GM04503 (cell line): ENCODE measurements at regions not wholly inside any gene's neighbourhood (a gene's known extent, or its start where the extent isn't known, plus 50 kb on each side); places are given as distances from the start of the nearest gene placed in this dataset.
"Not testable (repeated sequence)": the region's sequence is repeated elsewhere in the genome, so short reads cannot be mapped to it uniquely, and the experiment has no call there.

Source experiments
- DNase-seq: peaks from one replicate; pipeline ENCODE4 v3.0.0-alpha.2; 2012; ENCODE audit warnings: low read depth

- no peak for DNase-seq
Observed at GRCh38 chr15:35695003-35695402, 149.0 kb upstream of the DPH6 start.

DNA sequence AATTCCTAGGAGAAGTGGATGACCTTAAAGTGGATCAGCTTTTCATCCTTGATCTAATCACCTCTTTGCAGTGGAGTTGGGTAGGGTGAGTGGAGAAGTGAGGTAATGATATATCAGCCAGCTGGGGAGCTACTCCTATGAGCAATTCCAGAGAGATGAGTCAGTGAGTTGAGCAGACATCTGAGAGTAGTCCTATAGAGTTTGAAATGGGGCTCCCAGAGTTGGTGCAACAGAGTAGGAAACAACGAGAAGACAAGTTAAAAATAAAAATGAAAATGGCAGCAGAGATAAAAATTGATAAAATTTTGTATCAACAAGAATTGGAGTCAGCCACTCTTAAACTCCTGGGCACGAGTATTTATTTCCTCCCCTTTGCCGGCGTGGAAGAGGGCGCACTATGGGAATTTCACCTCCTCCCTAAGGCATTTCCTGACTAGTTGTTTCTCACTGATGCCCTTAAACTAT, 150.8 kb upstream of the DPH6 start:
- DNase-seq, result no peak

DNA sequence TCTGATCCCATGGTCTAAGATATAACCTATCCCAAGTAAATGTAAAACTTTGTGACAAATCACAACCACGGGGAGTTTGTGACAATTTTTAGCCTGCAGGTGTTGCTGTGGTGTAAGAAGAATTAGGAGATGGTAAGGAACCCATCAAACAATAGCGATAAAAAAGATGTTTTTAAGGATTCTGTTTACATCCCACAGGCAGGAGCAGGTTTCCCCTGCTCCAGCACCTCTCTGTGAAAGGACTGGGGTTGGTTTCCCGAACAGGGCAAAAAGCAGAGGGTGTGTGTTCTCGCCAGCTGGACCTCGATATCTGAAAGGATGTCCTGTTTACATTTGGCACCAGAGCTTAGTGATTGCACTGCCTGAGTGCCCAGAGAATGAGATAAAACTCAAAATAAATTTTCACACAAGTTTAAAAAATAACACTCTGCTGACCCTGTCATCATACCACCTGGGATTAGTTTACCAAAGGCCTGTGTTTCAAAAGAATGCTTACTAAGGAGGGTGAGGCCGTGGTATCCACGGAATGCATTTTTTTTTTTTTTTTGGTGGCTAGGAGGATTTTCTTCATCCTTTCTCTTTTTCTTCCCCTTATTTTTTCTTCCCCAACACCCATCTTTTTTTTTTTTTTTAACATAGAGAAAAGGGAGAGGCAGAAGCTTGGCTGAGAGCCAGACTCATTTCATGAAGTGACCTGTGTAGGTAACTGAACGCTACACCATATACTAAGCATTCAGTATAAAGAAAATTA, 151.8 kb upstream of the DPH6 start:
- no peak for DNase-seq

GRCh38 chr15:35698331-35698730, 152.4 kb upstream of the DPH6 start:
- DNase-seq, result no peak

DNA sequence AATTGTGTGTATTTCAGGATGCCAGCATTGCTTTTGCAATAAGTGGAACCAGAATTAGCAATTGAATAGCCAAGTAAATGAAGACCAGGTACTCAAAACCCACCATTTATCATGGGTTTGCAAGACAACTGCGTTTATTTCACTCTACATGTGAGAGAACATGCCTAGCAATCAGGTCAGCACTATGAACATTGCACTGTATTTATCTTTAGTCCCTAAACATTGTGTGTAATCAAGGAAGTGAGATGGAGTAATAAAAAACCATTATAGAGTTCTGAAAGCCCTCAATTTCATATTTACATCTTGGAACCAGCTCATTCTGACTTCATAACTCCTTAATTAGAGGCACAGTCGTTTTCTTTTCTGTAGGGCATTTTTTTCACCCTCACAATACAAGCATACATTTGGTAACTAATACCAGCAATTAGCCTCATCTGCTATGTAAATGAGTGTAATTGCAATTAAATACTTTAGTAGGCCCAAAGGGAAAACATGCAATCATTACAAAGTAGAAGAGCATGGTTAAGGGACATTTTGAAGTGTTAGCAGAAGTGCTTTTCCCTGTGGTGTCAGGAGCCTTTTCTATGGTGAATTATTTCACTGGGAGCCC, 153.1 kb upstream of the DPH6 start:
- no peak for DNase-seq

DNA sequence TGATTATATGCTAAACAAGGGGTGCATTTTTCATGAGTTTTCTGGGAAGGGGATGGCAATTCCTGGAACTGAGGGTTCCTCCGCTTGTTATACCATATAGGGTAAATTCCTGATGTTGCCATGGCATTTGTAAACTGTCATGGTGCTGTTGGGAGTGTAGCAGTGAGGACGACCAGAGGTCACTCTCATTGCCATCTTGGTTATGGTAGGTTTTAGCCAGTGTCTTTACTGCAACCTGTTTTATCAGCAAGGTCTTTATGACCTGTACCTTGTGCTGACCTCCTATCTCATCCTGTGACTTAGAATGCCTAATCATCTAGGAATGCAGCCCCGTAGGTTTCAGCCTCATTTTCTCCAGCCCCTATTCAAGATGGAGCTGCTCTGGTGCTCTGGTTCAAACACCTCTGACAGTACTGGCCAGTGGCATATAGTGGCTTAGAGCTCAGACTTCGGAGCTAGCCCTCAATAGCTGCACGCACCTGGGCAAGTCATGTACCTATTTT, 154.2 kb upstream of the DPH6 start:
- not testable (repeated sequence) for DNase-seq

GRCh38 chr15:35701402-35702046, 155.6 kb upstream of the DPH6 start:
- no peak for DNase-seq

- no peak for DNase-seq
Observed at GRCh38 chr15:35702946-35703495, 157.1 kb upstream of the DPH6 start.

- no peak for DNase-seq
Observed at GRCh38 chr15:35705030-35705883, 159.3 kb upstream of the DPH6 start.

DNA sequence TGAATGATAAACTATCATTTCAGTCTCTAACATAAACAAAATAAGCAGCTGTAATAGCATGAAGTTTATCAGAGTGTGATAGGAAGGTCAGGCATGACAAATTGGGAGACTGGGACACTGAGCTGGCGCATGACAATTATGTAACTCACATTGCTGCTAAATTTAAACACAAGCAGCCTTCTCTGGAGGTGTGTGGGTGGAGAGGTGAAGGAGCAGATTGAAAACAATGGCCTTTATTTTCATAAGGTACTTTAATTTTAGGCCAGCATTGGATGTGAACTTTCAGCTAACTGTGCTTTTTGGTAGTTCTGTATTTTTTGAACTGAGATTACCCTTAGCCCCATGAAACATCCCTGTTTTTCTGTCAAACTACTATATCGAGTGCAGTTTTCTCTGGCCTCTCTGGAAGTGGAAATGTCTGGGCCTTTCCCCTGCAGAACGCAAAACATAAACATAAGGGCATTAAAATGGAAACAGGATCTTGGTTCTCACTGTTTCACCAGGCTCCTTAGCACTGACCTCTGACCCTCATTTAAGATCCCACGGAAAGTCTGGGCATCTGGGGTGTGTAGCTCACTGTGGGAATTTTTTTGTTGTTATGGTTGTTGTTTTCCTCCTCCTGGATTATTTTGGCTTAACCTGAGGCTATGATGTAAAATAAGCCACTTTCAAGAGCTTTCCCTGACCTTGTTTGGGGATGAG, 160.1 kb upstream of the DPH6 start:
- DNase-seq, result no peak

DNA sequence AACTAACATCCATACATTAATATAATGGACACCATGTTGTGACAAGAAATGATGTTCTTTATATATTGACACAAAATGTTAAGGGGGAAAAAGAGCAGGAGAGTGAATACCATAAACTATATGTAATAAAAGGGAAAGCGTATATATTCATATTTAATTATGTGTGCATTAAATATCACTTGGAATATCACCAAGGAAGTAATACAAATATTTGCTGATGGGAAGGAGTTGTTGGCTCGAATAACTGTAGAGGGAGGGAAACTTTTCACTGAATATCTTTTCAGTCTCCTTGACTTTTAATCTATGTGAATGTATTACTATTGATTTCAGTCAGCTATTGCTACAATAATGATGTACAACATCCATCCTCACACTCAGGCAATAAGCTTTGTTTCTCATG, 167.0 kb upstream of the DPH6 start:
- DNase-seq, result no peak

- no peak for DNase-seq
Observed at GRCh38 chr15:35713733-35714132, 167.8 kb upstream of the DPH6 start.

DNA sequence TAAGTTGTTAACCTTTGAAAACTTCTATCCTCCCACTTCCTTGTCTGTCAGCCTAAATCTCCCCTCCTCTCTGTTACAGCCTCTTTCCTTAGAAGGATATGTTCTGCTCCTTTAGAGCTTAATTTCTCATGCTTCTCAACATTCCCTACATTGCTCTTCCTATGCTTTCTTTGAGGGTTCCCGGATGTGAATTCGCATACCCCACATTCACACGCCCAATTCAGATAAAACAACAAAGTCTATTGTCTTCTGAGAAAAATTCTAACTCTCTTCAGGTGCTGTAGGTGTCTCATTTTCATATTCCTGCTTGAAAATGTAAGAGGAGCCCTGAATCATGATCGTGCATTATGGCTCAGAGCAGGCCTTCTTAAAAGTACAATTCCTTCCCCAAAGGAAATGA, 171.8 kb upstream of the DPH6 start:
- no peak for DNase-seq

DNA sequence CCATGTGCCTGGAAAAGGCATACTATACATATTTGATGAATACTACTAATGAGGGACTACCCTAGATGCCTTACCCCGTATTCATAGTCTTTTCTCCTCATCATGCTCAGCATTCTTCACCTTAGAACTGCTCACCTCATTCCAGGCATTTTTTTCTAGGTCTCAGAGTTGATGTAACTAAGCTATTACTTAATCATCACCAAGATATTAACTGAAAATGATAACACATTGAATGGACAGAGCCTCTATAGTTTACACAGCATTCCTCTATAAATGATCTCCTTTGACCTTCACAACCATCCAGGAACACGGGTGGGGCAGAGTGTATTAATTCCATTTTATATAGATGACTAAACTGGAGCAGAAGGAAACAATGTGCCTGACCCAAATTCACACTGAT, 174.1 kb upstream of the DPH6 start:
- DNase-seq, result no peak

DNA sequence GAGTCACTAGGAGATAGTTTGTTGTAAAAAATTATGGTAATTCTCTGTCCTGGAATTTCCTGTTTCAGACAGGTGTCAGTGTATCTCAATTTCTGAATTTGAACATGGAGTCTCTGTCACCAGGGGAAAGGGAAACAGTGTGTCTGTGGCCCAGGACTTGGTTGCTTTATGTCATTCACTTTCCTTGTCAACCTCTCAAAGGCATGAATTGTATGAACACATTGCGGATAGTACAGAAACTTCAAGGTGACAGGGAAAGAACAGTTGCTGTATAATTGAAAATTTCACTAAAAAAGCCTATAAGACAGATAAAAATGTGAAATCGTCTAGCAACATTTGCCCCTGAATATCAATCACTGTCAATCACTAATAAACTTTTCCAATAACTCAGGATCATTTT, 175.0 kb upstream of the DPH6 start:
- DNase-seq, result no peak

DNA sequence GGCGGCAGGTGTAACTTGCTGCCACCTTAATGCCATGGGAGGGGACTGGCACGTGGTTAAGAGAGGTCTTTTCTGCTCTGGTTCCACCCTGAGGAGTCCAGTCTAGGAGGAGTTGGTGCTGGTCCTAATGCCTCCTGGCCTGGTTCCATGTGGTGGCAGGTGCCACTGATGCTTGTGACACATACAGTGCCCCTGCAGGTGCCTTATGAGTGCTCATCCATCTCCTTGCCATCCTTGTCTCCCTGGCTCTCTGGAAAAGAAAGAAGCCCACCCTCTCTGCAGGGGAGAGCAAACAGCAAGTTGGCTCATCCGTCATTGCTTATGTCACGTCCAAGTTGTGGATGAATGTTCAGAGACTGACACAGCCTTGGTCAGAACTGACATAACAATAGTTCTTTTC, 175.8 kb upstream of the DPH6 start:
- no peak for DNase-seq

DNA sequence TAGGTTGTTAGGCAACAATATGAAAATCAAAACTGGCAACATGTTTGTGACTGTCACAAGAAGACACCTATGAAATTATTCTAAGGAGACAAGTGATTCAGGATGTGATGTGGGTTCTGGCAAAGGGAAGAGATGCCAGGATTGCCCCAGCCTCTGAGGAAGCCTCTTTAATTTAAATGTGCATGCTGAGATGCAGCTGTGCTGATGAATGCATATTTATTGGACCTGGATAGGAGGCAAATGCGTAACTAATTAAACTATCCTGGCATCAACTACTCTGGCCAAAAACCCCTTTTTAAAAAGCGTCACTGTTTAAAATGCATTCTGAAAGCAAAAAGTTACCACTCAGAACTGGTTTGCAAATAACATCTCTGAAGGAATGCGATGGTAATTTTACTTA, 176.5 kb upstream of the DPH6 start:
- DNase-seq, result no peak

GRCh38 chr15:35723120-35723847, 177.3 kb upstream of the DPH6 start:
- no peak for DNase-seq

GRCh38 chr15:35723852-35724251, 177.9 kb upstream of the DPH6 start:
- DNase-seq, result no peak

GRCh38 chr15:35724626-35725025, 178.7 kb upstream of the DPH6 start:
- DNase-seq, result no peak

DNA sequence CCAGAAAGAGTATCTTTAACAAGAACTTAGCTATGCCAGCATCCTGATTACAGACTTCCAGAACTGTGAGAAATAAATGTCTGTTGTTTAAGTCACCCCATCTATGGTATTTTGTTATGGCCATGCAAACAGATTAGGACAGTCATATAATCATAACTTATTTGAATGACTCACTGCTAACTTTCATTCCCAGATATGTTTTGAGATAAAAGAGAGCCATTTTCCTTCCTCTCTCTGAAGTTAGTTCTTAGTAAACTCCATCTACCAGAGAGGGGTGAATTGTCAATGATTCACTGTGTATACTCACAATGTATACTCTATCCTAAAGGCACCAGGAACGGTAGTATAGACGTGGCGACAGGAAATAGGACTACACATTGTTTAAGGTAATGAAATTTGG, 179.4 kb upstream of the DPH6 start:
- peak; percentile 24 for DNase-seq
